Prostate gland (tissue), 1 donor: ENCODE measurements at regions not wholly inside any gene's neighbourhood (a gene's known extent, or its start where the extent isn't known, plus 50 kb on each side); places are given as distances from the start of the nearest gene placed in this dataset.

Source experiments
- POLR2A ChIP-seq: fragments of 450-650 bp; IDR thresholded peaks from one replicate; pipeline ENCODE4 v1.6.1; 2016; ENCODE audit warnings: antibody characterized with exemption, mild to moderate bottlenecking
- POLR2AphosphoS5 ChIP-seq: sonication (generic); formaldehyde crosslinking; IDR thresholded peaks from one replicate; pipeline ENCODE4 v1.6.1; 2017; ENCODE audit warnings: antibody characterized with exemption

DNA sequence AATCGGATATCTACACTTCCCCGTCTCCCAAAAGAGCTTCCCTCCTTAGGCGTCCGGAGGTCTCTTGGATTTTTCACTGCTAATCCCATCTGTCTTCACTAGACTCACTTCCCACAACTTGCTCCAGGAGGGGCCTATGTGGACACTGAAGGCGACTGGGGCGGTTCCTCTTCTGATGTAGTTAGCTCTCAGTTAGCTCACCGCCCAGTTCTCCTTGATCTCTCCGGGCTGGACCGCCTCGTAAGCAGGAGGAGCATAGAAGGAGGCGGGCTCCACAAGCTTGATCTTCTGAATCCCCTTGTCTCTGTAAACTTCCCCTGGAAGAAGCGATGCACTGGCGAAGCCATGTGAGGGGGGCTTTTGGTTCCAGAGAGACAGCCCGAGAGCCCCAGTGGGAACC is 112.0 kb upstream of the SELENOP start:
- TF ChIP-seq POLR2A (no peak), POLR2AphosphoS5 (no peak)
